C4-2B (cell line): ENCODE measurements at regions not wholly inside any gene's neighbourhood (a gene's known extent, or its start where the extent isn't known, plus 50 kb on each side); places are given as distances from the start of the nearest gene placed in this dataset.

Source experiments
- CTCF ChIP-seq: fragments of 450-650 bp; conservative IDR thresholded peaks from 2 replicates; pipeline ENCODE4 v1.5.1; 2017; ENCODE audit warnings: mild to moderate bottlenecking
- ZFX ChIP-seq: fragments of 450-650 bp; IDR thresholded peaks from 2 replicates; pipeline ENCODE4 v1.6.1; 2017

DNA sequence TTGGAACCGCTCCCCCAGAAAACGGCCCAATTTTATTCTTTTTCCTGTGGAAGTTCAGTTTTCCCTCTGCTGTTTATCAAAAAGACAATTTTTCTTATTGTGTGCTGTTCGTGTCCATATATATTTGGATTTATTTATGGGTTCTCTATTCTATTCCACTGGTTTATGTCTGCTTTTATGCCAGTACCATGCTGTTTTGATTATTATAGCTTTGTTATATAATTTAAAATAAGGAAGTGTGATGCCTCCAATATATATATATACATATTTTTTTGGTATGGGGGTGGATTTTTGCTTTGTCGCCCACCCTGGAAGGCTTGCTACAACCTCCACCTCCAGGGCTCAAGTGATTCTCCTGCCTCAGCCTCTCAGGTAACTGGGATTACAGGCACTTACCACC lies 103.3 kb downstream of the TFAP2B start:
- TF ChIP-seq CTCF = no peak
- no peak for TF ChIP-seq ZFX
